ENCODE measurements at regions not wholly inside any gene's neighbourhood (a gene's known extent, or its start where the extent isn't known, plus 50 kb on each side); places are given as distances from the start of the nearest gene placed in this dataset.

GRCh38 chr1:105373681-105374080 lies 1624.0 kb downstream of the AMY1C start:
- no peak for TF ChIP-seq CTCF (IDR thresholded peaks at IDR 0.05)
- Histone ChIP-seq H3K4me3 (no peak overlapping the region), H3K27ac (no peak overlapping the region)
- DNase-seq (ENCODE audit: low spot score) = no peak

GRCh38 chr1:105386489-105386888 lies 1636.8 kb downstream of the AMY1C start:
- H3K27ac ChIP-seq = no peak overlapping the region
- no peak for DNase-seq (ENCODE audit: low spot score)
- TF ChIP-seq CTCF (IDR thresholded peaks at IDR 0.05) = no peak
- no peak overlapping the region for H3K4me3 ChIP-seq

GRCh38 chr1:105396001-105396400 lies 1646.3 kb downstream of the AMY1C start:
- DNase-seq (ENCODE audit: low spot score) = no peak
- Histone ChIP-seq H3K4me3 (no peak overlapping the region), H3K27ac (no peak overlapping the region)
- no peak for TF ChIP-seq CTCF (IDR thresholded peaks at IDR 0.05)

- no peak for TF ChIP-seq CTCF (IDR thresholded peaks at IDR 0.05)
- no peak for DNase-seq (ENCODE audit: low spot score)
- H3K27ac ChIP-seq = no peak overlapping the region
- no peak overlapping the region for H3K4me3 ChIP-seq
These were observed 1649.2 kb downstream of the AMY1C start for GRCh38 chr1:105398909-105399308.

- no peak overlapping the region for H3K27ac ChIP-seq
These were observed 1650.0 kb downstream of the AMY1C start for GRCh38 chr1:105399716-105400115.

GRCh38 chr1:105416261-105416660 lies 1640.2 kb upstream of the PRMT6 start:
- Histone ChIP-seq H3K4me3 (no peak overlapping the region), H3K27ac (no peak overlapping the region)
- no peak for TF ChIP-seq CTCF (IDR thresholded peaks at IDR 0.05)
- no peak for DNase-seq (ENCODE audit: low spot score)

More at GRCh38 chr1:105399716-105400115, 1650.0 kb downstream of the AMY1C start:
- no peak for TF ChIP-seq CTCF (IDR thresholded peaks at IDR 0.05)
- no peak for DNase-seq (ENCODE audit: low spot score)
- no peak overlapping the region for H3K4me3 ChIP-seq

- no peak for TF ChIP-seq CTCF (IDR thresholded peaks at IDR 0.05)
- H3K4me3 ChIP-seq = no peak overlapping the region
- DNase-seq (ENCODE audit: low spot score) = no peak
- H3K27ac ChIP-seq = no peak overlapping the region
These were observed 1637.4 kb upstream of the PRMT6 start for GRCh38 chr1:105419030-105419429.

Data from coronary artery (tissue), 2 donors.